ENCODE measurements at regions not wholly inside any gene's neighbourhood (a gene's known extent, or its start where the extent isn't known, plus 50 kb on each side); places are given as distances from the start of the nearest gene placed in this dataset.

- no peak for TF ChIP-seq CTCF (IDR thresholded peaks at IDR 0.05)
Observed at GRCh38 chr2:240343548-240343947, 91.9 kb upstream of the GPC1 start.

- no peak for TF ChIP-seq CTCF (IDR thresholded peaks at IDR 0.05)
Observed at GRCh38 chr2:240344904-240345303, 90.6 kb upstream of the GPC1 start.

DNA sequence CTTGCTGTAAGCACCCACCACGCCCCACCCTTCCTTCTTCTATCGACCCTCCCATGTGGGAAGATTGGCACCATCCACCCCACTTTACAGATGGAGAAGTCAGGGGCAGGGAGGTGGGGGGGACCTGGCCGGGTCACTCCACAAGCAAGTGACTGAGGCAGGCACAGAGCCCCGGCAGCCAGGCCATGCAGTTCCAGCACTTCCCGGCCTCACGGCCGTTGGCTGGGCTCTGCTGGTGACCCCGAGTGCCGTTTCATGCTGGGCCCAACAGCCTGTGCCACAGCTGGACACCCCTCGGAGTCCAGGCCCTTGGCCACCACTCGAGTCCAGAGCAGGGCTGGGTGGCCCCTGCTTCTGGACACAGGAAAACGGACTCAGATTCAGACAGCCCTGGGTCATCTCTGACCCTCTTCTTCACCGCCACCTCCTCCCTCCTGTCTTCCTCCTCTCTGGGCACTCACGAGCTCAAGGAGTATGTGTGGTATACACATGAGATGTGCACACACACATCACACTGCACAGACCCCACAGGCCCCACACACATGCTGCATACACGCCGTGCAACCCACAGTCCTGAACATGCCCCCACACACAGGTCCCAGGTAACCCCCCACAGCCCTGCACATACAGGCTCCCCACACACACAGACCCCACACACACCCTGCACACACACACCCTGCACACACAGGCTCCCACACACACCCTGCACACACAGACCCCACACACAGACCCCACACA lies 89.3 kb upstream of the GPC1 start:
- TF ChIP-seq CTCF (IDR thresholded peaks at IDR 0.05) = no peak

DNA sequence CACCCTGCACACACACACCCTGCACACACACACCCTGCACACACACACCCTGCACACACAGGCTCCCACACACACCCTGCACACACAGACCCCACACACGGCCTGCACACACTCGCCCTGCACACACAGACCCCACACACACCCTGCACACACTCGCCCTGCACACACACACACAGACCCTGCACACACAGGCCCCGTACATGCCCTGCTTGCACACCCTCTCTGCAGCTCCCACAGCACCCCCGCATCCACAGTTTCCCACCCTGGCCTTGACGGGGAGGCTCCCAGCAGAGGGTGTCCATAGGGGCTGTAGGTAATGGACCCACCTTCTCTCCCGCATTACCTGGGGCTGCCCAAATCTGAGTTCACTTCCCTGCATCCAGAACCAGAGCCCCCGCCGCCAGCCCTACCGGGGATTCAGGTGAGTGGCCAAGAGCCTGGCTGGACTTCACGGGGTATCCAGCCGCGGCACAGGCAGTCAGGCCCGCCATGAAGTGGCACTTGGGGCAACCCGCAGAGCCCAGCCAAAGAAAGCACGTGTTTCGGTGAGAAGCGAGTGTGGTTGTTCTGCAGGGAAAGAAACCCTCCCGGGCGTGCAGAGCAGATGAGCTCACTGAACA lies 88.6 kb upstream of the GPC1 start:
- no peak for TF ChIP-seq CTCF (IDR thresholded peaks at IDR 0.05)

DNA sequence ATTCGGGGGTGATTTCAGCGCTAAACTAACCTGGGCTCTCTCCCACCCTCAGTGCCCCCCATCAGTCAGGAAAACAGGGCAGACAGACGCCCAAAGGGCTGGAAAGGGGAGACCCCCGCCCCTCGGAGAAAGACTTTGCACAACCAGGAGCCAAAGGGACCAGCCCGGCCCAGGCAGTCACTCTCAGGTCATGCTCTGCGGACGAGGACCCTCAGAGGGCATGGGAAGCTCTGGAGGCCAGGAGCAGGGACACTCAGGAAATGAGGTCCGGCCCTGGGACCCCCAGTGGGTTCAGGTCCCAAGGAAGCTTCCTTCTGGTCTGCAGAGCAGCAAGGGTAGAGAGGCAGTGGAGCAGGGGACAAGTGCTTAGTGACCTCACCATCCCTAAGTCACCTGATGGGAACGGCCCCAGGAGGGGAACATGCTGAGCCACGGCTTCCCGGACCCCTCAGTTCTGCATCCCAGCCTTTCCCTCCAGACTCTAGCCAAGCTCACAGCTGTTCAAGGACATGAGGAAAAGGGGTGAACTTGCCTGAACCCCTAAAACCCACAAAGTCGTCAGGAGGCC lies 88.0 kb upstream of the GPC1 start:
- no peak for TF ChIP-seq CTCF (IDR thresholded peaks at IDR 0.05)

GRCh38 chr2:240347949-240348500 lies 87.4 kb upstream of the GPC1 start:
- TF ChIP-seq CTCF (IDR thresholded peaks at IDR 0.05) = no peak

GRCh38 chr2:240348522-240348921 lies 86.9 kb upstream of the GPC1 start:
- TF ChIP-seq CTCF (IDR thresholded peaks at IDR 0.05) = no peak
